ENCODE measurements at regions not wholly inside any gene's neighbourhood (a gene's known extent, or its start where the extent isn't known, plus 50 kb on each side); places are given as distances from the start of the nearest gene placed in this dataset.
A peak's percentile ranks its signal among the peaks of the same experiment; 100 is the strongest.

- no TSS peak for BruUV-seq (replicated peaks)
- POLR2A ChIA-PET (ENCODE audit: low non-redundant PET), result no interaction called here
- no peaks in the 10 kb centered on the region for H3K27me3 ChIP-seq (replicated peaks; ENCODE audit: insufficient read depth, low read depth, low read length, poor library complexity)
- no peak for DNase-seq (ENCODE audit: low spot score)
- no peak overlapping the region for H3K4me3 ChIP-seq (ENCODE audit: low read depth, low read length, poor library complexity, severe bottlenecking)
- intact Hi-C loops (cut with micrococcal nuclease; ENCODE audit: unreplicated experiment), result no loop called here
- H3K9me3 ChIP-seq (ENCODE audit: low read depth, low read length, poor library complexity, severe bottlenecking), result no peaks in the 10 kb centered on the region
- H3K36me3 ChIP-seq (ENCODE audit: insufficient read depth, low read length, poor library complexity, severe bottlenecking), result no peaks in the 10 kb centered on the region
- TF ChIP-seq, protein P1, sequence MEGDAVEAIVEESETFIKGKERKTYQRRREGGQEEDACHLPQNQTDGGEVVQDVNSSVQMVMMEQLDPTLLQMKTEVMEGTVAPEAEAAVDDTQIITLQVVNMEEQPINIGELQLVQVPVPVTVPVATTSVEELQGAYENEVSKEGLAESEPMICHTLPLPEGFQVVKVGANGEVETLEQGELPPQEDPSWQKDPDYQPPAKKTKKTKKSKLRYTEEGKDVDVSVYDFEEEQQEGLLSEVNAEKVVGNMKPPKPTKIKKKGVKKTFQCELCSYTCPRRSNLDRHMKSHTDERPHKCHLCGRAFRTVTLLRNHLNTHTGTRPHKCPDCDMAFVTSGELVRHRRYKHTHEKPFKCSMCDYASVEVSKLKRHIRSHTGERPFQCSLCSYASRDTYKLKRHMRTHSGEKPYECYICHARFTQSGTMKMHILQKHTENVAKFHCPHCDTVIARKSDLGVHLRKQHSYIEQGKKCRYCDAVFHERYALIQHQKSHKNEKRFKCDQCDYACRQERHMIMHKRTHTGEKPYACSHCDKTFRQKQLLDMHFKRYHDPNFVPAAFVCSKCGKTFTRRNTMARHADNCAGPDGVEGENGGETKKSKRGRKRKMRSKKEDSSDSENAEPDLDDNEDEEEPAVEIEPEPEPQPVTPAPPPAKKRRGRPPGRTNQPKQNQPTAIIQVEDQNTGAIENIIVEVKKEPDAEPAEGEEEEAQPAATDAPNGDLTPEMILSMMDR (conservative IDR thresholded peaks at IDR 0.05; ENCODE audit: low read depth, low read length), result peak; percentile 50
- TF ChIP-seq EZH2 (IDR thresholded peaks at IDR 0.05; ENCODE audit: borderline replicate concordance, low read depth, low read length, poor library complexity, severe bottlenecking), result no peak
- H3K4me1 ChIP-seq (ENCODE audit: insufficient read depth, low read length, poor library complexity, severe bottlenecking), result peaks cover 24% of the 10 kb centered on the region
- no peak overlapping the region for H3K27ac ChIP-seq (ENCODE audit: low read depth, low read length, poor library complexity, severe bottlenecking)
- CTCF ChIA-PET, result no interaction called here
Observed at GRCh38 chr1:163874070-163874469, 552.3 kb downstream of the NUF2 start.

DNA sequence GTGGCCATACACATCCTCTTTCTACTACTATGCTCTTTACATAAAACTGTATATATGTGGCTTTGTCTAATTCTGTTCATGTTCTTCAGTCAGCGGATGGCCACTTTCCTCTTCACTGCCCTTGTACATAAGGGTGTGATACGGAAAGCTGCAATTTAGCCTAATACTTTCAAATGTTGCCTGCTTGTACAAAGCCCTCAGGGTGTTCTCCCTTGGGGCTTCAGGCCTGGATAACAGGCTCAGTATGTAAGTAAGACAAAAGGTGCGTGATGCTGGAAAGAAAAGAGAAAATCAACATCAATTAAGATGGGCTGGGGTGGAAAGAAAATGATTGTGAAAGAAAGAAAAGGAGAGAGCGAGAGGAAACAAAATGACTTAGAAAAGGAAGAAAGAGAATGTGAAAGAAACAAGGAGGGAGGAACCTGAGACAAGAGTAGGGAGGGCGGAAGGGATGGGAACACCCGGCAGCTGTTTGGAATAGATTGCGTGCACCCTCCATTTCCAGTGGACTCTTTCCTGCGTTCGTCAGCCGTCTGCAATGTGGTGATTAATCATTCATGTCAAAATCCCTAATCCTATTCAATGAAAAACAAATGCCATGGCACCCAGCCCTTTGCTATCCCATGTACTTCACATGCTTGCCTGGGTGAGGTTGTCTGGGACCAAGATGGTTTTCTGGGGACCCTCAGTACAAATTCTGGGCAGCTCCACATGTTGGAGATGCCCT is 553.6 kb downstream of the NUF2 start:
- ChIA-PET CTCF (interaction anchor here (0.5 kb wide), 1 partner anchor 351 kb away, joined by 5 read pairs; no protein-coding TSS in a partner anchor), POLR2A (ENCODE audit: low non-redundant PET) (no interaction called here)
- H3K4me1 ChIP-seq (ENCODE audit: insufficient read depth, low read length, poor library complexity, severe bottlenecking), result peaks cover 24% of the 10 kb centered on the region
- no peak overlapping the region for H3K4me3 ChIP-seq (ENCODE audit: low read depth, low read length, poor library complexity, severe bottlenecking)
- no peaks in the 10 kb centered on the region for H3K9me3 ChIP-seq (ENCODE audit: low read depth, low read length, poor library complexity, severe bottlenecking)
- intact Hi-C loops (cut with micrococcal nuclease; ENCODE audit: unreplicated experiment), result no loop called here
- H3K27ac ChIP-seq (ENCODE audit: low read depth, low read length, poor library complexity, severe bottlenecking), result peak overlapping the region; percentile 53
- DNase-seq (ENCODE audit: low spot score), result peak; percentile 73
- H3K27me3 ChIP-seq (replicated peaks; ENCODE audit: insufficient read depth, low read depth, low read length, poor library complexity), result no peaks in the 10 kb centered on the region
- BruUV-seq (replicated peaks), result no TSS peak
- H3K36me3 ChIP-seq (ENCODE audit: insufficient read depth, low read length, poor library complexity, severe bottlenecking), result no peaks in the 10 kb centered on the region
- TF ChIP-seq EZH2 (IDR thresholded peaks at IDR 0.05; ENCODE audit: borderline replicate concordance, low read depth, low read length, poor library complexity, severe bottlenecking), result no peak
- TF ChIP-seq, protein P1 (conservative IDR thresholded peaks at IDR 0.05; ENCODE audit: low read depth, low read length), result no peak

GRCh38 chr1:163875927-163876320 is 554.2 kb downstream of the NUF2 start:
- Histone ChIP-seq H3K9me3 (ENCODE audit: low read depth, low read length, poor library complexity, severe bottlenecking) (no peaks in the 10 kb centered on the region), H3K4me3 (ENCODE audit: low read depth, low read length, poor library complexity, severe bottlenecking) (no peak overlapping the region), H3K27me3 (replicated peaks; ENCODE audit: insufficient read depth, low read depth, low read length, poor library complexity) (no peaks in the 10 kb centered on the region), H3K4me1 (ENCODE audit: insufficient read depth, low read length, poor library complexity, severe bottlenecking) (peaks cover 24% of the 10 kb centered on the region), H3K36me3 (ENCODE audit: insufficient read depth, low read length, poor library complexity, severe bottlenecking) (no peaks in the 10 kb centered on the region), H3K27ac (ENCODE audit: low read depth, low read length, poor library complexity, severe bottlenecking) (peak overlapping the region; percentile 53)
- DNase-seq (ENCODE audit: low spot score), result no peak
- BruUV-seq (replicated peaks), result no TSS peak
- TF ChIP-seq, protein P1 (conservative IDR thresholded peaks at IDR 0.05; ENCODE audit: low read depth, low read length), result no peak
- no peak for TF ChIP-seq EZH2 (IDR thresholded peaks at IDR 0.05; ENCODE audit: borderline replicate concordance, low read depth, low read length, poor library complexity, severe bottlenecking)
- intact Hi-C loops (cut with micrococcal nuclease; ENCODE audit: unreplicated experiment), result no loop called here
- POLR2A ChIA-PET (ENCODE audit: low non-redundant PET), result no interaction called here
- CTCF ChIA-PET, result interaction anchor here (0.5 kb wide), 1 partner anchor 352 kb away, joined by 5 read pairs; no protein-coding TSS in a partner anchor
